HUES64 (cell line): ENCODE measurements at regions not wholly inside any gene's neighbourhood (a gene's known extent, or its start where the extent isn't known, plus 50 kb on each side); places are given as distances from the start of the nearest gene placed in this dataset.

ENCODE experiments used
- H3K27ac ChIP-seq: 2 replicates; pipeline ENCODE4 v1.7.0; 2013; ENCODE audit warnings: low read depth, low read length, inconsistent platforms
- H3K27me3 ChIP-seq: 2 replicates; pipeline ENCODE4 v1.6.1; 2013; ENCODE audit warnings: mild to moderate bottlenecking, low read length; ENCODE audit not compliant: insufficient read depth
- H3K36me3 ChIP-seq: 2 replicates; pipeline ENCODE4 v1.6.1; 2013; ENCODE audit warnings: mild to moderate bottlenecking, low read length; ENCODE audit not compliant: insufficient read depth
- H3K4me1 ChIP-seq: 2 replicates; pipeline ENCODE4 v1.6.1; 2013; ENCODE audit warnings: mild to moderate bottlenecking, low read length, moderate library complexity; ENCODE audit not compliant: insufficient read depth
- H3K4me3 ChIP-seq: 2 replicates; pipeline ENCODE4 v1.5.1; 2013; ENCODE audit warnings: mild to moderate bottlenecking, low read length, moderate library complexity
- H3K9ac ChIP-seq: 2 replicates; pipeline ENCODE4 v1.6.1; 2013; ENCODE audit warnings: mild to moderate bottlenecking, low read depth, low read length
- H3K9me3 ChIP-seq: 2 replicates; pipeline ENCODE4 v1.6.1; 2013; ENCODE audit warnings: low read depth, low read length; ENCODE audit not compliant: insufficient read depth
- WGBS: fragments of 150-250, 120-280 bp; methylation state at CpG from one replicate; pipeline ENCODE4 v1.1.7; 2013; ENCODE audit warnings: missing lambda C conversion rate; 5-methylcytosine and 5-hydroxymethylcytosine counted together

GRCh38 chr5:166493040-166493439 is 1798.4 kb upstream of the WWC1 start:
- no peaks in the 10 kb centered on the region for H3K9me3 ChIP-seq
- H3K9ac ChIP-seq, result no peak overlapping the region
- no peak overlapping the region for H3K27ac ChIP-seq
- WGBS, result 93% methylated on average over 2 of the region's 2 CpGs
- H3K4me3 ChIP-seq, result no peak overlapping the region
- no peaks in the 10 kb centered on the region for H3K27me3 ChIP-seq
- H3K36me3 ChIP-seq, result no peaks in the 10 kb centered on the region
- peaks cover 14% of the 10 kb centered on the region for H3K4me1 ChIP-seq

DNA sequence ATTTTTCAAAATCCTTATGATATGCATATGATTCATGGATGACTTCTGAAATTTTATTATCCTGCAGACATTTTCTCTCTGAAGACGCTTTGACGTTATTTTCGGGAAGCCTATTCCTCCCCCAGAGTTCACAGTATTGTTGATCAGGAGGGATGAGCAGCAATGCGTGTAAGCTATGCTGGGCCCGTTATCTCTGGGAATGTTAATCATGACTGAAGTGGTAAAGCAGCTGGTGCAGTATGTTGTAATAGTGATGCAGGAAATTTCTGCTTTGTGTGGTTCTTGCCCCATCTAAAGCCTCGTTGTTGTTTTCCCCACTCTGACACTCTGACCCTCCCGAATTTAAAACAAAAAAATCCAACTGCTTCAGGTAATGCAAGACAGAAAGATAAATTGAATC is 1797.8 kb upstream of the WWC1 start:
- Histone ChIP-seq H3K27me3 (no peaks in the 10 kb centered on the region), H3K9ac (no peak overlapping the region), H3K9me3 (no peaks in the 10 kb centered on the region), H3K4me3 (no peak overlapping the region), H3K27ac (no peak overlapping the region), H3K36me3 (no peaks in the 10 kb centered on the region), H3K4me1 (peaks cover 11% of the 10 kb centered on the region)
- 90% methylated on average over 7 of the region's 7 CpGs for WGBS

DNA sequence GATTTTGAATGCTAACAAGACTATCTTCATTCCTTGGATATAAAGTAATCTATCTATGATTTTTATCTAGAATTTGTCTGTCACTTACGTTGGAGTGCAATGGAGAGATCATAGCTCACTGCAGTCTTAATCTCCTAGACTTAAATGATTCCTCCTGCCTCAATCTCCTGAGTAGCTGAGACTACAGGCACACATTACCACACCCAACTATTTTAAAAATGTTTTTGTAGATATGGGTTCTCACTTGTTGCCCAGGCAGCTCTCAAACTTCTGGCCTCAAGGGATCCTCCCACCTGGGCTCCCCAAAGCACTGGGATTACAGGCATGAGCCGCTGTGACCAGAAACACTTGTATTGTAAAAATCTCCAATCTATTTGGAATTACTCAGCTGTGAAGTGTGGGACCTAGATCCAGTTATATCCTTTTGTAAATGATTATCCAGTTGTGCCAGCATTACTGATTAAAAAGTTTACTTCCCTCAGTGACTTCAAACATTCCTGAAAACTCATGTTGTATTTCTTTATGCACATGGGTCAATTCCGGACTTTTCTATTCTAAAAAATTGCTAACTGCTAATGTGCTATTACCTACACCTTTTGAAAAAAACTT is 1793.8 kb upstream of the WWC1 start:
- Histone ChIP-seq H3K9ac (no peak overlapping the region), H3K27ac (no peak overlapping the region), H3K4me1 (peaks cover 7% of the 10 kb centered on the region; the same call in 1 of the 2 replicates), H3K9me3 (no peaks in the 10 kb centered on the region), H3K4me3 (no peak overlapping the region), H3K36me3 (no peaks in the 10 kb centered on the region), H3K27me3 (no peaks in the 10 kb centered on the region)
- WGBS, result 97% methylated on average over 2 of the region's 3 CpGs

GRCh38 chr5:166499447-166500240 is 1791.8 kb upstream of the WWC1 start:
- Histone ChIP-seq H3K9ac (no peak overlapping the region), H3K27ac (no peak overlapping the region), H3K9me3 (no peaks in the 10 kb centered on the region), H3K36me3 (no peaks in the 10 kb centered on the region), H3K4me3 (no peak overlapping the region), H3K27me3 (no peaks in the 10 kb centered on the region), H3K4me1 (peaks cover 7% of the 10 kb centered on the region; the same call in 1 of the 2 replicates)
- WGBS, result 100% methylated on average over 1 of the region's 3 CpGs

- H3K27ac ChIP-seq, result no peak overlapping the region
- no peak overlapping the region for H3K9ac ChIP-seq
- H3K27me3 ChIP-seq, result no peaks in the 10 kb centered on the region
- H3K4me1 ChIP-seq, result peaks cover 7% of the 10 kb centered on the region; the same call in 1 of the 2 replicates
- 94% methylated on average over 1 of the region's 1 CpG for WGBS
- no peaks in the 10 kb centered on the region for H3K9me3 ChIP-seq
- H3K4me3 ChIP-seq, result no peak overlapping the region
- H3K36me3 ChIP-seq, result no peaks in the 10 kb centered on the region
Measured at GRCh38 chr5:166503506-166503905, 1787.9 kb upstream of the WWC1 start.

GRCh38 chr5:166505067-166505466 is 1786.4 kb upstream of the WWC1 start:
- no peaks in the 10 kb centered on the region for H3K36me3 ChIP-seq
- H3K9me3 ChIP-seq, result no peaks in the 10 kb centered on the region
- no peaks in the 10 kb centered on the region for H3K27me3 ChIP-seq
- no peak overlapping the region for H3K4me3 ChIP-seq
- no peak overlapping the region for H3K9ac ChIP-seq
- H3K27ac ChIP-seq, result no peak overlapping the region
- WGBS, result 91% methylated on average over 2 of the region's 2 CpGs
- H3K4me1 ChIP-seq, result no peaks in the 10 kb centered on the region

GRCh38 chr5:166505544-166505943 is 1785.9 kb upstream of the WWC1 start:
- Histone ChIP-seq H3K4me3 (no peak overlapping the region), H3K9me3 (no peaks in the 10 kb centered on the region), H3K27me3 (no peaks in the 10 kb centered on the region), H3K27ac (no peak overlapping the region), H3K4me1 (no peaks in the 10 kb centered on the region), H3K36me3 (no peaks in the 10 kb centered on the region), H3K9ac (no peak overlapping the region)

DNA sequence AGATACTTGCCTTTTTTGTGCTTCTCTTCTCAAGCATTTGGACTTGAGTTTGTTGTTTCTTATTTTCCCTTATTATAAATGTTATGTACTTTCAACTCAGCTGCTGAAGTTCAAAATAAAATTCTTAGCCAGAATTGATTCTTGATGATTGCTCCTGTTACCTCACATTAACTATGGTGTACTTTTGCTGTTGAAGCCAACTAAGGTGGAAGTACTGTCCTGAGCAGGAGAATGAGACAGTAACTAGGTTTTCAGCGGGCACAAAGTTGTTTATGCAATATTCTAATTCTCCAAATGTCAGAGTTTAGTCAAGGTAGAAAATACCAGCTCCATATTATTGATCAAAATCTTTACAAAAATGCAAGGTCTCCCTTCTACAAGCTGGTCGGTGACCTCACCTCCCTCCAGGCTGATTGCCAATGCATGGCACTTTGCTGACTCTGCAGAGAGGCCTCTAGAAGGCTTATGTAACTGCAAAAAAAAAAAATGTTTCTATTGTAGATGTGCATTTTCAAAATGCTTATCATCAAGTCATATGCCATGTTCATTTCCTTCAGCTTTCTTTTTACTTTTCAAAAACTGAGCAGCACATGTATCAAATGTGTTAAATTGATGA is 1783.5 kb upstream of the WWC1 start:
- Histone ChIP-seq H3K27ac (no peak overlapping the region), H3K9me3 (no peaks in the 10 kb centered on the region), H3K27me3 (no peaks in the 10 kb centered on the region), H3K4me1 (no peaks in the 10 kb centered on the region), H3K9ac (no peak overlapping the region), H3K36me3 (no peaks in the 10 kb centered on the region), H3K4me3 (no peak overlapping the region)
- 100% methylated on average over 1 of the region's 2 CpGs for WGBS

- no peak overlapping the region for H3K27ac ChIP-seq
- 81% methylated on average over 2 of the region's 3 CpGs for WGBS
Measured at GRCh38 chr5:166509085-166509484, 1782.4 kb upstream of the WWC1 start.

GRCh38 chr5:166517976-166518375 is 1773.5 kb upstream of the WWC1 start:
- Histone ChIP-seq H3K9me3 (no peaks in the 10 kb centered on the region), H3K27me3 (no peaks in the 10 kb centered on the region), H3K36me3 (no peaks in the 10 kb centered on the region), H3K27ac (no peak overlapping the region), H3K4me3 (no peak overlapping the region), H3K4me1 (no peaks in the 10 kb centered on the region), H3K9ac (no peak overlapping the region)
- WGBS, result 93% methylated on average over 5 of the region's 5 CpGs

More at GRCh38 chr5:166509085-166509484, 1782.4 kb upstream of the WWC1 start:
- H3K9ac ChIP-seq, result no peak overlapping the region
- no peak overlapping the region for H3K4me3 ChIP-seq
- no peaks in the 10 kb centered on the region for H3K9me3 ChIP-seq
- H3K27me3 ChIP-seq, result no peaks in the 10 kb centered on the region
- H3K36me3 ChIP-seq, result no peaks in the 10 kb centered on the region
- no peaks in the 10 kb centered on the region for H3K4me1 ChIP-seq

GRCh38 chr5:166523206-166523605 is 1768.2 kb upstream of the WWC1 start:
- Histone ChIP-seq H3K9me3 (no peaks in the 10 kb centered on the region), H3K9ac (no peak overlapping the region), H3K36me3 (no peaks in the 10 kb centered on the region), H3K4me1 (no peaks in the 10 kb centered on the region), H3K4me3 (no peak overlapping the region), H3K27me3 (no peaks in the 10 kb centered on the region), H3K27ac (no peak overlapping the region)
- WGBS, result 93% methylated on average over 2 of the region's 2 CpGs
